Skin epidermis (tissue), 12 donors: ENCODE measurements at regions not wholly inside any gene's neighbourhood (a gene's known extent, or its start where the extent isn't known, plus 50 kb on each side); places are given as distances from the start of the nearest gene placed in this dataset.
"Not testable (repeated sequence)": the region's sequence is repeated elsewhere in the genome, so short reads cannot be mapped to it uniquely, and the experiment has no call there.

Source experiments
- H3K27ac ChIP-seq, 21 experiments: fragments of 200-600 bp; sonication (generic) in 11 of 21; one replicate each; pipeline ENCODE4 v1.5.0; 2020; ENCODE audit warnings: mild to moderate bottlenecking in 3 of 21, inconsistent platforms in 2 of 21, moderate library complexity in 2 of 21
- H3K4me3 ChIP-seq, 7 experiments: fragments of 200-600 bp; sonication (generic) in 2 of 7; one replicate each; pipeline ENCODE4 v1.5.0; 2020; ENCODE audit warnings: inconsistent platforms in 2 of 7, mild to moderate bottlenecking in 2 of 7, moderate library complexity in 1 of 7

DNA sequence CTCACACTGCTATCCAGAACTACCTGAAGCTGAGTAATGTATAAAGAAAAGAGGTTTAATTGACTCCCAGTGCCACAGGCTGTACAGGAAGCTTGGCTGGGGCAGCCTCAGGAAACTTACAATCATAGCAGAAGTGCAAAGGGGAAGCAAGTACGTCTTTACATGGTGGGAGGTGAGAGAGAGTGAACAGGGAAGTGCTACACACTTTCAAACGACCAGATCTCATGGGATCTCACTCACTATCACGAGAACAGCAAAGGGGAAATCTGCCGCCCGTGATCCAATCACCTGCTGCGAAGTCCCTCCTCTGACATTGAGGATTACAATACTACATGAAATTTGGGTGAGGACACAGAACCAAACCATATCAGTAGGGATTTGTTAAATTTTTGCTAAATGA is 150.4 kb upstream of the NXPH2 start:
- Histone ChIP-seq H3K4me3 (no peak overlapping the region), H3K27ac (no peak overlapping the region)

- Histone ChIP-seq H3K27ac (no peak overlapping the region), H3K4me3 (no peak overlapping the region)
Measured at GRCh38 chr2:138928374-138929021, 148.3 kb upstream of the NXPH2 start.

DNA sequence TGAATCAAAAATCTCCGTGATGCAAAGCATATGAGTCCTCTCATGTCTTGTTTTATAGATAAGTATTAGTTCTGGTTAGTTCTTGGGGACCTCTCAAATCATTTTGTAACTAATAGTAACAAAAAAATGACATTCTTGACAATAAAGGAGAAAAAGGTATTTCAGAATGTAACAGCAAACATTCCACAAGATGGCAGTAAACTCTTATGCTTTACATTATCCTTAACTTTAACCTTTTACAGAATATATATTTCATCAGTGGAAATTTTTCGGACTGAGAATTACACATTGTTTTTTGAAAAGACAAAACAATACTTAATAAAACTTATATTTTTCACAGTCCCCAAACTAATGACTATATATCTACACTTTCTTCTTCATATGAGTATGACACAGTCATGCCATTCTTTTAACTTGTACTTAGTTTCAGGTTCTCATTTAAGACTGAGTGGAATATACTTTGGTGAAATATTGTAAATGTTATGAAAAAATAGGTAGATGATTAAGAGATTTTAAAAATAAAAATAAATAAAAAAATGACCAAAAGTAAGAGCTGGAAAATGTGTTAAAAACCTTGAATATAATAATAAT is 142.9 kb upstream of the NXPH2 start:
- Histone ChIP-seq H3K27ac (no peak overlapping the region), H3K4me3 (no peak overlapping the region)

GRCh38 chr2:138919120-138919747 is 139.0 kb upstream of the NXPH2 start:
- no peak overlapping the region for H3K4me3 ChIP-seq
- H3K27ac ChIP-seq, result no peak overlapping the region

DNA sequence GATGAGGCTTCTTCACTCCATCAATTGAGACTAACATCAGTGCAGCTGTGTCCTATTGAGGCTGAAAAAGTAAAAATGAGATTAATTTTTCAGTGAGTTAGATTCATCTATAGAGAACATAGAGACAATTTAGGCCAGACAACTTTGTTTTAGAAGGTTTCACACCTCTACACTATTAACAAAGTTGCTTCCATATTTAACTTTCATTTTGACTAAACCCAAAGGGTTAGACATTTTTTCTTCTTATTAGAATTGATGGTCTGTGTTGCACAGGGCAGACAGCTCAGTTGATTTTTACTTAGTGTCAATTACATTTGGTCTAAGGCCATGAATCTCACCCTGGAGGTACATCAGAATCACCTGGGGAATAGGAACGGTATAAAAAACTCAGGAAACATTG is 130.2 kb upstream of the NXPH2 start:
- H3K27ac ChIP-seq, result no peak overlapping the region

DNA sequence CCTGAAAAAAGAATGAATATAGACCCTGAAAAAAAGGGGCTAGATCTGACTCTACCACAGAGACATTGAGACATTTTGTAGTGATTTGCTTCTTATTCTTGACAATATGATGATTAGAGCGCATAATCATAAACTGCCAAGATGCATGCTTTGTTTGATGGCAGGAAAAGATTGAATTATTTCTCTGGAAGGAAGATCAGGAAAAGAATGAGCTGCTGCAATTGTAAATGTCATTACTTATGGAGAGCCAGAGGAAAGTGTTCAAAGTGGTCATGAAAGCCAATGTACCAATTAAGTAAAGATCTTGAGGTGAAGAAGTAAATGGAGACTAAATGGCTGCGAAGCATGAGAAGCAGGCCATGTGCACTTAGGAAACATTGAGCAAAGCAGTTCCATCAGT is 126.4 kb upstream of the NXPH2 start:
- Histone ChIP-seq H3K27ac (no peak overlapping the region), H3K4me3 (no peak overlapping the region)

More for the DNA sequence above, 130.2 kb upstream of the NXPH2 start:
- H3K4me3 ChIP-seq, result no peak overlapping the region

DNA sequence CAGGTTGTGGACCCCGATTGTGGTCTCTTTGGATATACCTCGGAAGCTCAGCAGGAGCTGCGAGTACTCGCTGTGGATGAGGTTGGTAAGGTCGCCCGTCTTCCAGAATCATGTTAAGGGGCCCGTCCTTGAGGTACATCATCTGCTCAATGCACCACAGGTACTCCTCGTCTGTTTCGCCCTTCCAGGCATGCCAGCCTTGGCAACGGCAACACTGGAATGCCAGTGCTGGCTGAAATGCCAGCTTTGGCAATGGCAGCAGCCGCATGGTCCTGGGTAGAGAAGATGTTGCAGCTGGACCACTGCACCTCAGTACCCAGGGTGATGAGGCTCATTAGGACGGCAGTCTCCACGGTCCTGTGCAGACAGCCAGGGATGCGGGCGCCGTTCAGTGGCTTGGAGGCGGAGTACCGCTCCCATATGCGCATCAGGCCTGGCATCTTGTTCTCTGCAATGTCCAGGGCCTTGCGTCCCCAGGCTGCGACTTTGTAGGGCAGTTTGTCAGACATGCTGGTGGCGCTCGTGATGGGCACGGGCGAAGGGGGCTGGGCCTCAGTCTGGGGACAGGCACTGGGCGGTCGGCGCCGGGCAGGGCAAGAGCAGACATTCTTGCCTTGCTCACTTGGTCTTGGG is 122.2 kb upstream of the NXPH2 start:
- no peak overlapping the region for H3K4me3 ChIP-seq
- H3K27ac ChIP-seq, result no peak overlapping the region

DNA sequence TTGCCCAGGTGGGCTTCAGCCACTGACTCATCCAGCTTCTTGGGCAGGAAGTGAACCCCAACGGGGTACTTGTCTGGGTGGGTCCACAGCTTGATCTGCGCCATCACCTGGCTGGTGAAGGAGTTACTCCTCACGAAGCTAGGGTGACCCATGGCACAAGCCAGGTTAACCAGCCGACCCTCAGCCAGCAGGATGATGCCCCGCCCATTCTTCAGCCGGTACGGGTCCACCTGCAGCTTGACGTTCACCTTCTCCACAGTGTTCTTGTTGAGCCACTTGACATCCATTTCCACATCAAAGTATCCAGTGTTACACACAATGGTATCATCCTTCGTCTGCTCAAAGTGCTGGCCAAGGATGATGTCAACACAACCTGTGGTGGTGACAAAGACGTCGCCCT is 121.3 kb upstream of the NXPH2 start:
- Histone ChIP-seq H3K4me3 (no peak overlapping the region), H3K27ac (no peak overlapping the region)

DNA sequence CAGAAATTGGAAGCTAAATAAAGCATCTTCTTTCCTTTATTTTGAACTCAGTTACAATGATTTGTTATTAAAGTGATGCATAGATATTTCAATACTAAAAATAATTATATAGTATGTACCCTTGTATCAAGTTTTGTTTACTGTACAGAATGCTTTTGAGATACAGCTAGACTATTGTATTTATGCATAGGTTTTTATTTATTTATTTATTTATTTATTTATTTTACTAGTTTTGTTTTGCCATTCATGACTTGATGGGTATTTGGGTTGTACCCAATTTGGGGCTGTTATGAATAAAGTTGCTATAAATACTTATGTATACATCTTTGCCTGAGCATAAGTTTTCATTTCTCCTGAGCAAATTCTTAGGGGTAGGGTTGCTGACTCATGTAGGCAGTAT is 118.7 kb upstream of the NXPH2 start:
- H3K27ac ChIP-seq, result no peak overlapping the region
- H3K4me3 ChIP-seq, result no peak overlapping the region

- Histone ChIP-seq H3K27ac (no peak overlapping the region), H3K4me3 (no peak overlapping the region)
Measured at GRCh38 chr2:138897274-138897673, 117.1 kb upstream of the NXPH2 start.

DNA sequence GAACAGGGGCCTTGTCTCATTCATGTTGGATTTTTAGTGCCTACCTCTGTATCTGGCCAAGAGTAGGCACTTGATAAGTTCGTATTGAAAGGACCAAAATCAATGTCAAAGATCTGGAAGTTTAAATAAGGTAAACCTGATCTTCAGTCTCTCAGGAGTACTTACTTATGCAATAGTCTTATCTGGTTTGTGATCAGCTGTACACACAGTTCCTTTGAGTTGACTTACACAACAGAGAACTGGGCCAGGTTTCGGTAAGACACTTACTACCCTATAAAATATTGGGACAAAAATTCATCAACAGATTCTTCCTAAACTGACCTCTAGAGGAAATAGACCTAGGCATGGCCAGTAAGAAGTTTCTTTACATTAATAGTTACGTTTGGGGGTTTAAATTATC is 113.6 kb upstream of the NXPH2 start:
- no peak overlapping the region for H3K27ac ChIP-seq

DNA sequence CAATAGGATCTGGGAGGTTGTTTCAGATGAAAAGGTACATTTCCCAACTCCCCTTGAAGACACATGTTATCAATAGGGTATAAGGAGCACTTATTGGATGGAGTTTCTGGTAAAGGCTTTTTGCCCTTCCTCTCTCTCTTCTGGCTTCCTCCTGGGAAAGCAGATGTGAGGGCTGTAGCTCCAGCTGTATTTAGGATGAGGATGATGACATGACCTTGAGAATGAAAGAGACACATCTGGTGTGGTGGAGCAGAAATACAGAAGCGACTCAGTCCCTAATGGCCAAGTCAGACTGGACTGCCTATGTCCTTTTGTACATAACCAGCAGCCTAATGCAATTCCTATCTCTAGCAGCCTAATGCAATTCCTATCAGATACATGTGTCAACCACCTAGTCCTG is 100.9 kb upstream of the NXPH2 start:
- Histone ChIP-seq H3K4me3 (no peak overlapping the region), H3K27ac (no peak overlapping the region)

More for the DNA sequence above, 113.6 kb upstream of the NXPH2 start:
- no peak overlapping the region for H3K4me3 ChIP-seq

- Histone ChIP-seq H3K27ac (no peak overlapping the region), H3K4me3 (no peak overlapping the region)
Measured at GRCh38 chr2:138879931-138880330, 99.7 kb upstream of the NXPH2 start.

DNA sequence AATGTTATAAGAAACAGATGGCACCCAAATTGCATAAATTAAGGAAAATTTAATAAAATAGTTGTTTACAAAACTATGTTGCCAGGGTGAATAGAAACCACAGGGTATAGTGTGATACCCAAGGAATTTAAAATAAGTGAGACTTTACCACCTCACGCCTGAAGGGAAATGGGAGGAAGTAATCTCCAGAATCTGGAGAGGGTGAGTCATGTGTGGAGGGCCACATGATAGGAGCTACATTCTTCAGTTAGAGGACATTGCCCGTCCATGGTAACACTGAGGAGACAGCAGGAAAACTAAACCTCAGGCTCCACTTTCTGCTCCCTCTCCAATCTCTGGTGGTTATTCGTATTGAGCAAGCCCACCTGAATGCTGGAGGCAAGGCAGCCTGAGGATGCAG is 97.2 kb upstream of the NXPH2 start:
- H3K4me3 ChIP-seq, result no peak overlapping the region
- no peak overlapping the region for H3K27ac ChIP-seq

DNA sequence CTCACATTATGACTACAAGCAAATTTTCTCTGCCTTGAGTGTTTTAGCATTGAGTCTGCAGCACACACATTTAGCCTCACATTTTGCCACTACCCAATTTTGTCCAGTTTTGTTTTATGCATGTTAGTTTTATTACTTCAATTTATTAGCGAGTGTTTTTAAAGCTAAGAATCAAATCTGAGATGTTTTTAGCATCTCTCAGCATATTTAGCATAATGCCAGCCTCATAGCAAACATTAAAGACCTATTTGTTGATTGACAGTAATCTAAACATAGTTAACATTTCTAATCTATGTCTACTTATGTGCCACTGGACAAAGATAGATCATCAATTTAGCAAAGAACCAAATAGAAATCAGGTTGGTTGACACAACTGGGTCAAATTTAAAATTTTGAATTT is 94.1 kb upstream of the NXPH2 start:
- Histone ChIP-seq H3K27ac (no peak overlapping the region), H3K4me3 (no peak overlapping the region)

DNA sequence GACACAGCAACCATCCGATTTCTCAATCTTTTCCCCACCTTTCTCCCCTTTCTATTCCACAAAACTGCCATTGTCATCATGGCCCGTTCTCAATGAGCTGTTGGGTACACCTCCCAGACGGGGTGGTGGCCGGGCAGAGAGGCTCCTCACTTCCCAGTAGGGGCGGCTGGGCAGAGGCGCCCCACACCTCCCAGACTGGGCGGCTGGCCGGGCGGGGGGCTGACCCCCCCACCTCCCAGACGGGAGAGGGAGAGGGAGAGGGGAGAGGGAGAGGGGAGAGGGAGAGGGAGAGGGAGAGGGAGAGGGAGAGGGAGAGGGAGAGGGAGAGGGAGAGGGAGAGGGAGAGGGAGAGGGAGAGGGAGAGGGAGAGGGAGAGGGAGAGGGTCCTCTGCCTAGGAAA is 91.9 kb upstream of the NXPH2 start:
- H3K4me3 ChIP-seq, H3K27ac ChIP-seq: not testable (repeated sequence)

DNA sequence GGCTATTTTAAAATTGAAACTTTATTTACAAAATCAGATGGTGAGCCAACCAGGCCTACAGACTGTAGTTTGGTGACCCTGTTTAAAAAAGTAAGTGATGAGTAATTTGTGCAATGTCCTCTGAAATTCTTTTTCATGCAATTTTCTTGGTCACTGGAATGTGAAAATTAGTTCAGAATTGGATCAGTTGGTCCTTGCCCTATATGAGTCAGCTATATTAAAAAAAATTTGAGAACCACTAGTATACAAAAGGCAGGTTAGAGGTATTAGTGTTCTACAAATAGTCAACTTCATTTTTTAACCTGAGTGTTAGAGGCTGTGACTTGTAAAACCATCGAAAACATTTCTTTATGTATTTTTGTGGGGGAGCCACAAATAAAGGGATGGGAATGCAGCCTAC is 91.1 kb upstream of the NXPH2 start:
- Histone ChIP-seq H3K4me3 (no peak overlapping the region), H3K27ac (no peak overlapping the region)

DNA sequence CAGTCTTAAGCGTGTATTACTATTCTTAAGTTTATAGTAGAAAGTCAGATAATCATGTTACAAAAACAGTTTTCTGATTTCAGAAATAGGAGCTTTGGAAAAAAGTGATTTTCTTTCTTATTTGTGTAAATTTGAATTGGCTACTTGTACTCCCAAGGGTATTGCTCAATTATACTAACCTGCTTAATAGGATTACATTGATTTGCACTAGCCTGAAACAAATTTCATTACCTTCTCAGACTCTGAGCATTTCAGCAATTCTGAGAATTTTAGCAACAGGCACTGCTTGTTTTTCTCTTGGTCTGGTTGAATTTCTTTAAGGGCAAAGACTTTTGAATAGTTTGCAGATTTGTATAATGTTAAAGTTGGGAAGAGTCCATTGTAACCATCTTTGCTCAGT is 87.2 kb upstream of the NXPH2 start:
- Histone ChIP-seq H3K27ac (no peak overlapping the region), H3K4me3 (no peak overlapping the region)

DNA sequence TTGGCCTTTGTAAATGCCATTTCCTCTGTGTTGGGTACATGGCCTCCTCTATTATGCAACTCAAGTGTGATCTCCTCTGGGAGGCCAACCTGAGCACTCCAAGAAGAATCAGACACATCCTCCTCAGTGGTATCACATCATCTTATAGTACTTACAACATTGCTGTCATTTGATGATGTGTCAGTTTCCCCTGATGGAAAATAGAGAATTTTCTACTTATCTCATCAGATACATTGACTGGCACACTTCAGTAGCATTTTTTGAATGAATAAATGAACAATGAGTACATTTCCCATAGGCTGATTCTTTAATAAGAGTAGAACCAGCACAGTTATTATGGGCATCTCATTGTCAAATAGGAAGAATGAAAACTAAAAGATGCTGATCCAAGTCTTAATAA is 86.6 kb upstream of the NXPH2 start:
- Histone ChIP-seq H3K27ac (no peak overlapping the region), H3K4me3 (no peak overlapping the region)

DNA sequence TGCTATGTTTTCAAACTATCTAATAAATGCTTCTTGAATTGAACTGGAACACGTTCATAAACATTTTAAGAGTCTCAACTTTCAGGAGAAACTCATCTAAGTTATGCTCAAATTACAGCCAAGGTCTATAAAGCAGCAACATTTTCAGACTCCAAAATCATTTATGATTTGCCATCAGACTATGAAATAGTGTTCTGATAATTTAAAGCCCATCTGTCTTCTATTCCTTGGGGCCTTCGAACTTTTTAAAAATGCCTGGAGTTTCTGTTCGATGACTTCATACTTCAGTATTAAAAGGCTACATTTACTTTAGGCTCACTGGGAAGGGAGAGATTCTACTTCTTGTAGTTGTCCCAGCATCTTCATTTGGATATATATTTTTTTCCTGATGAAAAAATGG is 73.6 kb upstream of the NXPH2 start:
- no peak overlapping the region for H3K27ac ChIP-seq
- no peak overlapping the region for H3K4me3 ChIP-seq

DNA sequence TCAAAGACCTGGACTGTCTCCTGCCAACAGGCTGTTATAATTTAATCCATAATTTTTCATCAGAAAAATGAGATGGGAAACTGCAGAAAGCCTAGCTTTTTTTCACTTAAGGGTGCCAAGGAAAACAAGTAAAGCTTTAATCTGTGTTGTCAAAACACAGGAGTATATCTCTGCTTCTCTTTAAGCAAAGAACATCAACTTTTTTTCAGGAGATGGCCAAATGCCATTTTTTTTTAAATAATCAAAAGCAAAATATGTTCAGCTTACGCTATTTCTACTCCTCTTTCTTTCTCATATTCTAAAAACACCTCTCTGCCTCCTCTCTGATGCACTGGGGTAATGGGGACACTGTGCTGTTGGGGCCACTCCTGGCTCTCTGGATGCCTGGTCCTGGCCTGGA is 73.1 kb upstream of the NXPH2 start:
- Histone ChIP-seq H3K27ac (no peak overlapping the region), H3K4me3 (no peak overlapping the region)
